ENCODE measurements at regions not wholly inside any gene's neighbourhood (a gene's known extent, or its start where the extent isn't known, plus 50 kb on each side); places are given as distances from the start of the nearest gene placed in this dataset.

GRCh38 chr13:54682184-54682583 lies 1653.6 kb downstream of the OLFM4 start:
- Histone ChIP-seq H2AFZ (ENCODE audit: insufficient read depth, low read depth, low read length, poor library complexity, severe bottlenecking) (no peak overlapping the region), H4K20me1 (ENCODE audit: control insufficient read depth, insufficient read depth, low read length, poor library complexity, severe bottlenecking) (no peaks in the 10 kb centered on the region), H3K4me3 (ENCODE audit: control extremely low read depth in 1 of 5, extremely low read depth in 1 of 5, insufficient read depth in 1 of 5, low read depth in 2 of 5, low read length in 4 of 5) (no peak overlapping the region), H3K79me2 (ENCODE audit: control insufficient read depth, insufficient read depth, low read length) (no peaks in the 10 kb centered on the region), H3K27ac (ENCODE audit: low read length in 2 of 2) (no peak overlapping the region), H3K27me3 (replicated peaks in 1 of 4; ENCODE audit: control extremely low read depth in 1 of 4, control insufficient read depth in 3 of 4, insufficient read depth in 4 of 4, low read length in 3 of 4) (no peaks in the 10 kb centered on the region), H3K36me3 (replicated peaks in 1 of 2; ENCODE audit: control extremely low read depth in 1 of 2, control insufficient read depth in 1 of 2, extremely low read depth in 1 of 2, insufficient read depth in 2 of 2, low read length in 1 of 2) (no peaks in the 10 kb centered on the region), H3K4me2 (replicated peaks; ENCODE audit: low read depth, low read length, poor library complexity, severe bottlenecking) (no peak overlapping the region), H3K9me3 (ENCODE audit: control extremely low read depth in 1 of 3, control insufficient read depth in 2 of 3, insufficient read depth in 1 of 3, low read length in 2 of 3) (peaks cover 0 to 8% (median 1%) of the 10 kb centered on the region in 3 donors), H3K9ac (ENCODE audit: low read length) (no peak overlapping the region), H3K4me1 (ENCODE audit: control insufficient read depth in 2 of 2, insufficient read depth in 2 of 2, low read length in 2 of 2) (no peaks in the 10 kb centered on the region)
- WGBS (ENCODE audit: insufficient coverage), result no CpG with 5 or more reads among the region's 1 CpG
- Mint-ChIP-seq H3K9me3 (ENCODE audit: insufficient read depth) (peaks cover 3% of the 10 kb centered on the region), H3K27ac (no peak overlapping the region), H3K27me3 (no peaks in the 10 kb centered on the region), H3K4me1 (no peaks in the 10 kb centered on the region), H3K4me3 (no peak overlapping the region)
- TF ChIP-seq, protein P1, sequence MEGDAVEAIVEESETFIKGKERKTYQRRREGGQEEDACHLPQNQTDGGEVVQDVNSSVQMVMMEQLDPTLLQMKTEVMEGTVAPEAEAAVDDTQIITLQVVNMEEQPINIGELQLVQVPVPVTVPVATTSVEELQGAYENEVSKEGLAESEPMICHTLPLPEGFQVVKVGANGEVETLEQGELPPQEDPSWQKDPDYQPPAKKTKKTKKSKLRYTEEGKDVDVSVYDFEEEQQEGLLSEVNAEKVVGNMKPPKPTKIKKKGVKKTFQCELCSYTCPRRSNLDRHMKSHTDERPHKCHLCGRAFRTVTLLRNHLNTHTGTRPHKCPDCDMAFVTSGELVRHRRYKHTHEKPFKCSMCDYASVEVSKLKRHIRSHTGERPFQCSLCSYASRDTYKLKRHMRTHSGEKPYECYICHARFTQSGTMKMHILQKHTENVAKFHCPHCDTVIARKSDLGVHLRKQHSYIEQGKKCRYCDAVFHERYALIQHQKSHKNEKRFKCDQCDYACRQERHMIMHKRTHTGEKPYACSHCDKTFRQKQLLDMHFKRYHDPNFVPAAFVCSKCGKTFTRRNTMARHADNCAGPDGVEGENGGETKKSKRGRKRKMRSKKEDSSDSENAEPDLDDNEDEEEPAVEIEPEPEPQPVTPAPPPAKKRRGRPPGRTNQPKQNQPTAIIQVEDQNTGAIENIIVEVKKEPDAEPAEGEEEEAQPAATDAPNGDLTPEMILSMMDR (IDR thresholded peaks at IDR 0.05), result no peak
- no peak for TF ChIP-seq EZH2 (IDR thresholded peaks at IDR 0.05; ENCODE audit: borderline replicate concordance, insufficient read depth, low read depth, low read length, poor library complexity, severe bottlenecking)
- ChIA-PET CTCF (no interaction called here), POLR2A (no interaction called here)
- ATAC-seq (ENCODE audit: low read depth) (no peak), DNase-seq (no peak)
- intact Hi-C loops (cut with micrococcal nuclease), result no loop called here

DNA sequence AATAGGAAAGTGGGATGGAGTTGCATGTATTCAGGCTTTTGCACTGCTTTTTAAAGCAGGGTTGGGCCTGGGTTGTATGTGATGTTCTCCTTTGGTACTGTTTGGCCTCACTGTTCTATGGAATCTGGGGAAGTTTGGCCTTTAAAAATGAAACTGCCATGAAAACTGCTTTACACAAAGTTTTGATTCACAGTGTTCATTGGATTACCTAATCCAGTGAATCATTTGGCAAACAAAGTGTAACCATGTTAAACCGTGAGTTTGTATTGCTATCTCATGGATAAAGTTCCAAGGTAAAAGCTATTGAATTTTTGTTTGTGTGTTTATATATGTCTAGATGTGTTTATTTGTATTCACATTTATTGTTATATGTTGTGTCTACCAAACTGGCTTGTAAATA lies 1658.6 kb downstream of the OLFM4 start:
- intact Hi-C loops (cut with micrococcal nuclease), result no loop called here
- H3K27me3 Mint-ChIP-seq, result no peaks in the 10 kb centered on the region
- Histone ChIP-seq H3K9me3 (ENCODE audit: control extremely low read depth in 1 of 3, control insufficient read depth in 2 of 3, insufficient read depth in 1 of 3, low read length in 2 of 3) (peaks cover 0 to 6% (median 1%) of the 10 kb centered on the region in 3 donors), H3K4me3 (ENCODE audit: control extremely low read depth in 1 of 5, extremely low read depth in 1 of 5, insufficient read depth in 1 of 5, low read depth in 2 of 5, low read length in 4 of 5) (no peak overlapping the region), H3K4me1 (ENCODE audit: control insufficient read depth in 2 of 2, insufficient read depth in 2 of 2, low read length in 2 of 2) (no peaks in the 10 kb centered on the region), H4K20me1 (ENCODE audit: control insufficient read depth, insufficient read depth, low read length, poor library complexity, severe bottlenecking) (no peaks in the 10 kb centered on the region), H3K36me3 (replicated peaks in 1 of 2; ENCODE audit: control extremely low read depth in 1 of 2, control insufficient read depth in 1 of 2, extremely low read depth in 1 of 2, insufficient read depth in 2 of 2, low read length in 1 of 2) (no peaks in the 10 kb centered on the region), H3K27ac (ENCODE audit: low read length in 2 of 2) (no peak overlapping the region), H3K4me2 (replicated peaks; ENCODE audit: low read depth, low read length, poor library complexity, severe bottlenecking) (no peak overlapping the region), H3K27me3 (replicated peaks in 1 of 4; ENCODE audit: control extremely low read depth in 1 of 4, control insufficient read depth in 3 of 4, insufficient read depth in 4 of 4, low read length in 3 of 4) (no peaks in the 10 kb centered on the region), H2AFZ (ENCODE audit: insufficient read depth, low read depth, low read length, poor library complexity, severe bottlenecking) (no peak overlapping the region), H3K9ac (ENCODE audit: low read length) (no peak overlapping the region), H3K79me2 (ENCODE audit: control insufficient read depth, insufficient read depth, low read length) (no peaks in the 10 kb centered on the region)
- POLR2A ChIA-PET, result no interaction called here
- DNase-seq, result no peak
- H3K27ac Mint-ChIP-seq, result no peak overlapping the region
- TF ChIP-seq, protein P1 (IDR thresholded peaks at IDR 0.05), result no peak
- no peak for TF ChIP-seq EZH2 (IDR thresholded peaks at IDR 0.05; ENCODE audit: borderline replicate concordance, insufficient read depth, low read depth, low read length, poor library complexity, severe bottlenecking)
- no peak overlapping the region for H3K4me3 Mint-ChIP-seq
- H3K4me1 Mint-ChIP-seq, result no peaks in the 10 kb centered on the region
- CTCF ChIA-PET, result no interaction called here
- no peaks in the 10 kb centered on the region for H3K9me3 Mint-ChIP-seq (ENCODE audit: insufficient read depth)
- WGBS (ENCODE audit: insufficient coverage), result no CpG with 5 or more reads among the region's 1 CpG
- no peak for ATAC-seq (ENCODE audit: low read depth)

Measured in B cell (primary cell).